GM21390 (cell line): ENCODE measurements at regions not wholly inside any gene's neighbourhood (a gene's known extent, or its start where the extent isn't known, plus 50 kb on each side); places are given as distances from the start of the nearest gene placed in this dataset.
A peak's percentile ranks its signal among the peaks of the same experiment; 100 is the strongest.
"Not testable (repeated sequence)": the region's sequence is repeated elsewhere in the genome, so short reads cannot be mapped to it uniquely, and the experiment has no call there.

Source experiments
- ATAC-seq: cut with Tn5 transposase; IDR thresholded peaks from one replicate; pipeline ENCODE4 v1.9.1; 2021; ENCODE audit not compliant: unreplicated experiment

GRCh38 chr4:84145176-84145575, 353.9 kb downstream of the NKX6-1 start:
- ATAC-seq, result no peak

GRCh38 chr4:84126911-84127310, 372.2 kb downstream of the NKX6-1 start:
- not testable (repeated sequence) for ATAC-seq

GRCh38 chr4:84126061-84126787, 372.9 kb downstream of the NKX6-1 start:
- no peak for ATAC-seq

- no peak for ATAC-seq
Observed at GRCh38 chr4:84110040-84110439, 389.1 kb downstream of the NKX6-1 start.

DNA sequence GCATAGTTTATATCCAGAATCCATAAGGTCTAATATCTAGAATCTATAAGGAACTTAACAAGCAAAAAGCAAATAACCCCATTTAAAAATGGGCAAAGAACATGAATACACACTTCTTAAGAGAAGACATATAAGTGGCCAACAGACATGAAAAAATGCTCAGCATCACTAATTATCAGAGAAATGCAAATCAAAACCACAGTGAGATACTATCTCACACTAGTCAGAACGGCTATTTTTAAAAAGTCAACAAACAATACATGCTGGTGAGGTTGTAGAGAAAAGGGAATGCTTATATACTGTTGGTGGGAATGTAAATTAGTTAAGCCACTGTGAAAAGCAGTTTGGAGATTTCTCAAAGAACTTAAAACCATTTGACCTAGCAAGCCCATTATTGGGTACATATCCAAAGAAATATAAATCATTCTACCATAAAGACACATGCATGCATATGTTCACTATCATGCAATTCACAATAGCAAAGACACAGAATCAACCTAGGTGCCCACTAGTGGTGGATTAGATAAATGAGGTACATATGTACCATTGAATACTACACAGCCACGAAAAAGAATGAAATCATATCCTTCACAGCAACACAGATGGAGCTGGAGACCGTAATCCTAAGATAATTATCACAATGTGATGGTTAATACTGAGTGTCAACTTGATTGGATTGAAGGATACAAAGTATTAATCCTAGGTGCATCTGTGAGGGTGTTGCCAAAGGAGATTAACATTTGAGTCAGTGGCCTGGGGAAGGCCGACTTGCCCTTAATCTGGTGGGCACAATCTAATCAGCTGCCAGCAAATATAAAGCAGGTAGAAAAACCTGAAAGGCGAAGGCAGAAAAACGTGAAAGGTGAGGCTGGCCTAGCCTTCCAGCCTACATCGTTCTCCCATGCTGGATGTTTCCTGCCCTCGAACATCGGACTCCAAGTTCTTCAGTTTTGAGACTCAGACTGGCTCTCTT, 397.2 kb downstream of the NKX6-1 start:
- not testable (repeated sequence) for ATAC-seq

DNA sequence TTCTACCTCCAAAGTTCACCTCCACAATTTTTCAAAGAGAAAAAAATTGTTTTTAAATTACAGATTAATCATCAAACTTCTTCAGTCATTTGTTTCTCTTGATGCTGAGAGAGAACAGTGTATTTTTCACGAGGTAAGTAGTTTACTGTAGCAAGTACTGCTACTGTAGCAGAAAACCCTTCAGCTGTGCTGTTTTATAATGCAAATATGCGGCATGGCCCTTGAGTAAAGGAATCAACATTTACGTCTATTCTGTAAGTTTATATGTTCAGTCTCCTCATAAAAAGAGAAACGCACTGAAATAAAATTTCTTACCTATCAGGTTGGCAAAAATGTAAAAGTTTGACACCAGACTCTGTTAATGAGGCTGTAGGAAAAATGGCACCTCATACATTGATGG, 399.0 kb downstream of the NKX6-1 start:
- no peak for ATAC-seq

- ATAC-seq, result no peak
Observed at GRCh38 chr4:84099599-84099998, 399.5 kb downstream of the NKX6-1 start.

DNA sequence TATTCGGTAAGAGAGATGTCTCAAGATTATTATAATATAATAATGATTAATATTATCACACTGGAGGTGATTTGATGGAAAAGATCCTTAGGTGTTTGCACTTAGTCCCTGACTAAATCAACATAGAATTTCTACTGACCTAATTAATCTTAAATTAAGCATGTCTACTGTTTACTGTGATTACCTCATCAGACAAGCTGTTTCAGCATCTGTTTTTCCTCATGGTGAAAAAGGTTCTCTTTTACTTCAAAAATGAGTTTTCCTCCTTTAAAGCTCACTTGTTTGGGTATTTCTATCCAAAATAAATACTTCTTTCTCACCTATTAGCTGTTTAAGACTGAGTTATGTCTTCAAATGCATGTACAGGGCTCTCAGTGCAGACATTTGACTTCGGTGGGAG, 407.8 kb downstream of the NKX6-1 start:
- no peak for ATAC-seq

DNA sequence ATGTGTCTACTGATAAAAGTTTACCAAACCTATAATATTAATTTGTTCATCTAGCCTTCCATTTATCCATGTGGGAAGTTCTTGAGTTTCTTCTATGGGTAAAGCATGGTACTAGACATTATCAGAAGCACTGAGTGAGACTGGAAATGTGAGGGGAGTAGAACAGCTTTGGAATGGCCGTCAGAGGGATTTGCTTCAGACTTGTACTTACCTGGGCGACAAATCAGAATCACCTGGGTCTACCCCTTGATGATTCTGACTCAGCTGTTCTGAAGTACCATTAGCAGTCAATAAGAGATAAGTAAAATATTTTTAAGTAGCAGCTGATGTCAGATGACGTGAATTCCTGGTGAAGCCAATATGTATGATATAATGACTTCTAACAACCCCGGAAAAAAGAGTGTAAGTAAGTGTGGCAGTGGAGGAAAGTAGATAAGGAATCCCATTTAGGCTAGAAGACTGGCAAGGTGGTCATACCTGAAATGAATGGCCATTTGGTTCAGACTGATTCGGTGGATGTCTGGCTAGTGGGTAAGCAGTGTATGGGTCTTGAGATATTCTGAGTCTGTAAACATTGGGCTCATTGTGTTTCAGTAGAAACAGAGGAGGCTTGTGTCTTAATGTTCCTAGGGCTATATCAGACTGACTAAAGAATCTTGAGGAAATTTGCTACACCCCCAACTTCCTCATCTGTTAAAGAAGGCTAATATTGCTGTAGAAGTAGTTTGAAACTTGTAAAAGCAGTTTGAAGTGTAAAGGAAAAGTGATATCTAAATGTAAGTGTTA, 409.2 kb downstream of the NKX6-1 start:
- no peak for ATAC-seq

DNA sequence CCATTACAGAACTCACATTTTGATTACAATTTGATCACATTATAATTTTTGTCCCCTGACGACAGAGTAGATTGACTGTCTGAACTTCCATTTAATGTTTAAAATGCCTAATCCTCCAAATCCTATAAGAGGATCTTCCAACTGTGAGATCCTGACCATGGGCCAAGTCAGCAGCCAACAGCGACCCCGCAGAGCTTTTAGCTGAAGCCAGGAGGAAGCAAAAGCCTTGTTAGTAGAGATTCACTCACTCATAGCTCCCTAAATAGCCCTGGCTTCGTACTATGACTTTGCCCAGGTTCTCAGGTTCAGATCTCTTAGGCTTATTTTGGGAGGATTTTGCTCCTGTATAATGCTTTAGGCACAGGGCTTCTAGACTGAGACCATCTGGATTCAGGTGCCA, 413.1 kb downstream of the NKX6-1 start:
- ATAC-seq, result no peak

GRCh38 chr4:84070289-84070688, 428.8 kb downstream of the NKX6-1 start:
- ATAC-seq, result no peak

GRCh38 chr4:84063619-84064018, 435.5 kb downstream of the NKX6-1 start:
- no peak for ATAC-seq

DNA sequence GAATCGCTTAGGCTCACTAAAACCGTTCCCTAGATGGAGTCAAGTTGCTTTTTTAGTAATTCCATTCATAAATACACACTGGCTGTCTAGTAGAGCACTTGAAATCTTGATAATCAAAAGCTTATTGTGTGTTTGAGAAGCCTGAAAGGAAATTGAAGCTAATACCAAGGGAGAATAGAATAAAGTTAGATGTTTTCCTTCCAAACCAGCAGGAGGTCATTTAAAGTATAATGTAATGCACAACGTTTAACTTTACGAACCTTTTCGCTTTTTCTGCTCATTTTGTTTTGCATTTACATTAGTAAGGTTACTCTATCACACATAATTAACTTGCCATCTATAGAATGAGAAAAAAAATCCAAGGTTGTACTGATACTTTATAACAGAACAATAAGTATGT, 440.9 kb downstream of the NKX6-1 start:
- no peak for ATAC-seq

DNA sequence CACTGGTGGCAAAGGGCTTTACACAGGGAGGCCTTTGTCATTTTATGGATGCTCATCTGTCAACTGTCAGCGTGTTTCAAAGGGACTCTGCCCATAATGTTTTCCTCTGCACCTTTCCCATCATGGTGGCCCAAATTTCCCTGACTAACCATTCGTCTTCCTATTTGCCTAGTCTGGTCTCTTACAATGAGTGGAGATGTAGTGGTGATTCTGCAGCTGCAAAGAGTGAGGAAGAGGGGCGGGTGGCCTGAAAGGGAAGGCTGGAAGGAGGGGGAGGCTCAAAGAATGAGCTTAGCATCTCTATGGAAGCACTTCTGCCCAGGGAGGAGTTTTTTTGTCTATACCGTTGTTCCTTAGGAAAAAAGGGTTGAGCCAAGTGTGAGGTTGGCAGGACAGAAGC, 447.5 kb downstream of the NKX6-1 start:
- ATAC-seq, result no peak

- ATAC-seq, result no peak
Observed at GRCh38 chr4:84051089-84051488, 448.0 kb downstream of the NKX6-1 start.

DNA sequence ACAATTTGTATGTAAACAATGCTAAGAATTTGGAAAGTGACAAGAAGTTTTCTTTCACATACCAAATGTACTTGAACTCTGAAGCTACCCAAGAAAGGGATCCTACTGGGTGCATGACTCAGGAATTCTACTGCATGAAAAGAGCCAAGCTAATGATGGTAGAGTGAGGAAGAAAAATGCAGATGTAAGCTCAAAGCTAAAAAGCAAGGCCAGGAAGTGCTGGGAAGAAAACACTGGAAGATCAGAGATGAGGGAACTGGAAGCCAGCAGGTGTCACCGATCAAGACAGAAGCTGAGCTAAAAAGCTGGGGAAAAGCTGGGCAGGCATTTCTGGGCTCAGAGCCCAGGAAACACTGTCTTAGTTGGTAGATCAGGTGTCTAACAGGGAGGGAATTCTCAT, 449.1 kb downstream of the NKX6-1 start:
- ATAC-seq, result no peak

DNA sequence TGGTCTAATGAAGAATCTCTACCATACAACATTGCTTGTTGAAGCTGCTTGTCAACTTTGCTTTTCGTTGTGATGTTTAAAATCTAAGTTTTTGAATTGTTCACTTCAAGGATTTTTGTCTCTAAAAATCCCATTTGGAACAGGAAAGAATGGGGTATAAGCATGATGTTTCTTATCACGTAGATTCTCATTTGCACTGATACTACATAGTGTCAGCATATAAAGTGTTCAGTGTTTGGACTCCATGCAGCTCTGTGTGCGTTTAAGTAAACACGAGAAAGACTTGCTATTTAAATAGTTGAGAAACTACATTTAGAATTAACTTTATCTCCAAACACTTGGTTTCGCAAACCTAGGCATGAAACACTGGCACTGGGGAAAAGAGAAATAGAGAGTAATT, 452.5 kb downstream of the NKX6-1 start:
- ATAC-seq, result no peak

- ATAC-seq, result no peak
Observed at GRCh38 chr4:84041426-84041825, 457.7 kb downstream of the NKX6-1 start.

DNA sequence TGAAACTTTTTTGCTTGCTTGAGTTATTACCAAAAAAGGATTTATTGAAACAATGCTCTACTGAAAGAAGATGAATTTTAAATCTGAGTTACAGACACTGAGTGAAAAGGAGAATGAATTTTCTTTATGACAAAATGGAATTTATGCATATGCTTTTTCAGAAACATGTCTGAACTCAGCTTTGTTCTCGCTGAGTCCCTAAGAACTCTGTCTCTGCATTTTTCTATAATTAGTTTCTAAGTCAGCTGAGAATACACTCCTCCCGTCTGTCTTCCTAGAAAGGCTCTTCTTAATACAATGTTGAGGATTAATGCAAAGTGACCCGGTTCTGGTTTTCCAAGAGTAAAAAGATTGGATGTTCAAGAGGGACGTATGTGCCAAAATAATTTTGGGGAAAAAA, 463.5 kb downstream of the NKX6-1 start:
- ATAC-seq, result no peak

DNA sequence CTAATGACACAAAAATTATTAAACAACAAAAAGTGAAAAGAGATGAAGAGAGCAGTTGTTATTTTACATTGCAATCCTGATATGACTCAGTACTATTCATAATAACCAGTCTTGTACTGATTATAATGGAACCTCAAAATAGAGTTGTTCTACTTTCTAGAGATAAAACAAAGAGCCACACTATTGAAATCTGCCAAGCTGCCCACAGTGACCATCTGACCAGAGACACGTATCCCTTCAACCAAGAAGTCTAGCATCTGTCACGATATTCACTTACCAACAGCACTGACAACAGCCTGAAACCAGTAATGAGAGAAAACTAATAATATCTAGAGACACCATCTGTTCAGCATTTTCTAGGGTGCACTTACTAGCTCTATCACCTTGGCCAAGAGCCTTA, 466.7 kb downstream of the NKX6-1 start:
- ATAC-seq, result peak; percentile 82

DNA sequence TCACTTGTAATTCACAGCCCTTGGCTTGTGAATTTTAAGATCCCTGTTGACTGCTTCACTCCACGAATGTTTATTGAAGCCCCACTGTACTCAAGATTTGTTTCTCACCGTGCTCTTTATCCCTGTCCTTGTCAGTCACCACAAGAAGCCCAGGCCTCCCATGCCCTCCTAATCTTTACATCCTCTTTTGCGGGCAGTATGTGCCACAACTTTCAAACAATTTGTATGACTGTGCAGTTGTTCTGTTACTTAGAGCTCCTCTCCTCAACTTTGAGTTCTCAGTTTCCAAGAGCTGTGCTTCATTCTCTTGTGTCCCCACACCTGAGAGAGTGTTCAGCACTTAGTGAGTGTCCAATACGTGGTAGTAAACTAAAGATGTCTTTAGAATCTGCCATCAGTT, 467.7 kb downstream of the NKX6-1 start:
- no peak for ATAC-seq
